Myocyte (in vitro differentiated cells): ENCODE measurements at regions not wholly inside any gene's neighbourhood (a gene's known extent, or its start where the extent isn't known, plus 50 kb on each side); places are given as distances from the start of the nearest gene placed in this dataset.
"Not testable (repeated sequence)": the region's sequence is repeated elsewhere in the genome, so short reads cannot be mapped to it uniquely, and the experiment has no call there.

Experiments
- DNase-seq: peaks from one replicate; pipeline ENCODE4 v3.0.0-alpha.2; 2012; ENCODE audit warnings: low read depth

- DNase-seq: no peak
Measured at GRCh38 chr11:101296896-101297295, 167.3 kb upstream of the PGR start.

DNA sequence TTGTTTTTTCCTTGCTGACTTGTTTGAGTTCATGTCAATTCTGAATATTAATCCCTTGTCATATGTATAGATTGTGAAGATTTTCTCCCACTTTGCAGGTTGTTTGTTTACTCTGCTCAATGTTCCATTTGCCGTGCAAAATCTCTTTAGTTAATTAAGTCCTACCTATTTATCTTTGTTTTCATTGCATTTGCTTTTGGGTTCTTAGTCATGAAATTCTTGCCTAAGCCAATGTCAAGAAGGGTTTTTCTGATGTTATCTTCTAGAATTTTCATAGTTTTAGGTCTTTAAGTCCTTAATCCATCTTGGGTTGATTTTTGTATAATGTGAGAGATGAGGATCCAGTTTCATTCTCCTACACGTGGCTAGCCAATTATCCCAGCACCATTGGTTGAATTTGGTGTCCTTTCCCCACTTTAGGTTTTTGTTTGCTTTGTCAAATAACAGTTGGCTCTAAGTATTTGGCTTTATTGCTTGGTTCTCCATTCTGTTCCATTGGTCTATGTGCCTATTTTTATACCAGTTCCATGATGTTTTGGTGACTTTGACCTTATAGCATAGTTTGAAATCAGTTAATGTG, 163.1 kb upstream of the PGR start:
- DNase-seq: no peak

DNA sequence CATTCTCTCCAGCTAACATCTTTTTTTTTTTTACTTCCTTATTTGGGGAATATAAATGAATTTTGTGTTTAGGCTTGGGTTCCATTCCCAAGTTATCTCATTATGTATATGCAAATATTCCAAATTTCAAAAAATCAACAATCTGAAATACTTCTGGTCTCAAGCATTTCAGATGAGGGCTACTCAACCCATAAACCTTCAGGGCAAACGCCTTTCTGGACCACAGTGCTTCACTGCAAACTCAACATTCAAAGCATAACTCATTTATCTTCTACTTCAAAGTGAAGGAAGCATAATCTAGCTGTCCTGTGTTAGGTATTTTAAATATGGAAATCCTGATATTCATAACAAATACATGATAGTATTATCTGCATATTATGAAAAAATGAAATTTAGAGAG, 161.7 kb upstream of the PGR start:
- no peak for DNase-seq

GRCh38 chr11:101288392-101288791, 158.8 kb upstream of the PGR start:
- no peak for DNase-seq

DNA sequence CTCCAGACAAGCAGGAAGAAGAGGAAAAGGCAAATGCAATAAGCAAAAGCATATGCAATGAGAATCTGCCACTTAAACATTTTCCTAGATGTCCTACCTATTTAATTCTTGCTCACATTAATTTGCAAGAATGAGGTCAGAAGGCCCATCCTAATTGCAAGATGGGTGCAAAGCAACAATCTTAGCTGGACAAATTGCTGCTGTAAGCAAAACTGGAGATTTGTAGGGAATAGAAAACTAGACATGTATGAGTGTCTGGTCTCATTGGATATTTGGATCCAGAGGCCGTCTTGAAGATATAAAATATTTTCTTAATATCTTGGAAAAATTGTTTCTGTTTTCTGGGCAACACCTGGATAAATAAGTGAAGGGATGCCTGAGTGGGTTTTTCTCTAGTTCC, 150.1 kb upstream of the PGR start:
- no peak for DNase-seq

DNA sequence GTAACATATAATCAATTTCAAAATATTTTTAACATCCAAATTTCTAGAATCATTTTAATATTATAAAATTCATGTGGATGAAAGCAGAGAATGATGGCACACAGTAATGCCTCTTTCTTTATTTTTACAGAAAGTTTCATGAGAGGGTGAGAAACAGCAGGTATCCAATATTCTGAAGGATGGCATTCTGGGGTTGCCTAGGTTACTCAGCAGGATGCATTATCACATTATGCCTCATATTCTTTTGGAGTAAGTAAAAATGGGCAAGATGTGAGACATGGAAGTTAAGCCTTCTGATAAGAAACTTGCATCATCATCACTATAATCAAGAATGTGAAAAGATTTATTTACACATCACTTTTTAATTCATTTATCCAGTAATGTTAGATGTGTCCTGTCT, 148.7 kb upstream of the PGR start:
- DNase-seq: no peak

GRCh38 chr11:101277036-101277435, 147.4 kb upstream of the PGR start:
- DNase-seq: no peak

GRCh38 chr11:101269990-101270660, 140.5 kb upstream of the PGR start:
- DNase-seq: no peak

DNA sequence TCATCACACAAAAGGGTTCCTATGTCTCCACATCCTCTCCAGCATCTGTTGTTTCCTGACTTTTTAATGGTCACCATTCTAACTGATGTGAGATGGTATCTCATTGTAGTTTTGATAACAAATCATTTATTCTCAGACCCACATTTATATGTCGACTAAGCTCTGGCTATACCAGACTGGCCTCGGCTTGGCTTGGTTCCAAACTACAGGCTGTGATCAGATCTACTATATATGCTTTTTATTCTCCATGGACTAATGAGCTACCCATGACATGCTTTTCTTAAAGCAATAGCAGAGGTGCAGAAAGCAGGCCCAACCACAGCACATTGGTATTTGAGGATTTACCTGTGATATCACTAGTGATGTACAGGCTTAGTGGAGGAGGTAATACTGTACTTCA, 139.8 kb upstream of the PGR start:
- DNase-seq: no peak

DNA sequence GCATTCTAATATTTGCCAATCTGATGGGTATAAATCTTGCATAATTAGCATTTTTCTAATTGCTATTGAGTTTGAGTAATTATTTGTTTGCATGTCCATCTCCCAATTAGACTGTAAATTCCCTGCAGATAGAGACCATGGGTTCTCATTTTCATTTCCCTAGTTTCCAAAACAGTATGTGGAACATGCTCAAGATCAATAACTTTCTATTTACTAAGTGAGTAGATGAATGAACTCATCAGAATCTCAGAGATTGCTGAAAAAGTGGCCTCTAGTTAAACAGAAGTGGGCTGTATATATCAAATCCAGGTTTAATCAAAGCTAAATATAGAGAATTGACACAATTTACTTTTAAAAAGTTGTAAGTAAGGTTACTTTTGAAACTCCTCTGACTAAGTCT, 138.0 kb upstream of the PGR start:
- DNase-seq: no peak

DNA sequence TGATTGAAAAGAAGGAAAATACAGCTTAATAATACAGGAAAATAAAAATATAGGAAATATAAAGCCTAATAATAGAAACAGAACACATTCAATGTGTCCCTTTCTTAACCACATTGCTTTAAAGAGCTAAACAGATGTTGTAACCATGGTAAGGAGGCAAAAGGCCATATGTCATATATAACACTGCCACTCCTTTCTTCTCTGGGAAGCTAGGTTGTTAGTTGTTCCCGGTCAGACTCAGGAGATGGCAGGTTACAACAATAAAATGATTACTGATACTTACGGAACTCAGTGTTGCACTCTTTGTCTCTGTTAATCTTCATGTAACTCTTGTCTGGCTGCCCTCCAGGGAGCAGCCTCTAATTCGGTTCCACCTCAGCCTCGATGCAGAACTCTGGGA, 134.7 kb upstream of the PGR start:
- no peak for DNase-seq

GRCh38 chr11:101262995-101263394, 133.4 kb upstream of the PGR start:
- DNase-seq: no peak

GRCh38 chr11:101262258-101262657, 132.6 kb upstream of the PGR start:
- DNase-seq: no peak

- no peak for DNase-seq
Measured at GRCh38 chr11:101255036-101255435, 125.4 kb upstream of the PGR start.

- no peak for DNase-seq
Measured at GRCh38 chr11:101254037-101254436, 124.4 kb upstream of the PGR start.

GRCh38 chr11:101245635-101246034, 116.0 kb upstream of the PGR start:
- DNase-seq: not testable (repeated sequence)

DNA sequence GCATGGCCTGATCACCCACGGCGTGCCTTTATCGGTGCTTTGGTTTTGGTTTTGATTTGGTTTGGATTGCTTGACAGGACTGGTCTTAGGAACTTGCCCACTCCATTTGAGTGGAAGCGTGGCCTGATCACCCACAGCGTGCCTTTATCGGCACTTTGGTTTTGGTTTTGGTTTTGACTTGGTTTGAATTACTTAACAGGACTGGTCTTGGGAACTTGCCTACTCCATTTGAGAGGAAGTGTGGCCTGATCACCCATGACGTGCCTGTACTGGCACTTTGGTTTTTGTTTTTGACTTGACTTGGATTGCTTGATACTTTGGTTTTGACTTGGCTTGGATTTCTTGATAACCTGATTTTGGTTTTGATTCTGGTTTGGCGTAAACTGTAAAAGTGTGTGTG, 115.5 kb upstream of the PGR start:
- not testable (repeated sequence) for DNase-seq

DNA sequence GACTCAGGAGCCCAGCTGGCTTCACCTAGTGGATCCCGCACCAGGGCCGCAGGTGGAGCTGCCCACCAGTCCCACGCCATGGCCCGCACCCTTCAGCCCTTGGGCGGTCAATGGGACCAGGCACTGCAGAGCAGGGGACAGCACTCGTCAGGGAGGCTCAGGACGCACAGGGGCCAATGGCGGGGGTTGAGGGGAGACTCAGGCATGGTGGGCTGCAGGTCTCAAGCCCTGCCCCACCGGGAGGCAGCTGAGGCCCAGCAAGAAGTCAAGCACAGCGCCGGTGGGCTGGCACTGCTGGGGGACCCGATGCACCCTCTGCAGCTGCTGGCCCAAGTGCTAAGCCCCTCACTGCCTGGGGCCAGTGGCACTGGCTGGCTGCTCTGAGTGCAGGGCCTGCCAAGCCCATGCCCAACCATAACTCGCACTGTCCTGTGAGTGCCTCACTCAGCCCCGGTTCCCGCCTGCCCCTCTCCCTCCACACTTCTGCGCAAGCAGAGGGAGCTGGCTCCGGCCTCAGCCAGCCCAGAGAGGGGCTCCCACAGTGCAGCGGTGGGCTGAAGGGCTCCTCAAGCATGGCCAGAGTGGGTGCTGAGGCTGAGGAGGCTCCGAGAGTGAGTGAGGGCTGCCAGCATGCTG, 111.7 kb upstream of the PGR start:
- no peak for DNase-seq

GRCh38 chr11:101231207-101231834, 101.7 kb upstream of the PGR start:
- DNase-seq: not testable (repeated sequence)

DNA sequence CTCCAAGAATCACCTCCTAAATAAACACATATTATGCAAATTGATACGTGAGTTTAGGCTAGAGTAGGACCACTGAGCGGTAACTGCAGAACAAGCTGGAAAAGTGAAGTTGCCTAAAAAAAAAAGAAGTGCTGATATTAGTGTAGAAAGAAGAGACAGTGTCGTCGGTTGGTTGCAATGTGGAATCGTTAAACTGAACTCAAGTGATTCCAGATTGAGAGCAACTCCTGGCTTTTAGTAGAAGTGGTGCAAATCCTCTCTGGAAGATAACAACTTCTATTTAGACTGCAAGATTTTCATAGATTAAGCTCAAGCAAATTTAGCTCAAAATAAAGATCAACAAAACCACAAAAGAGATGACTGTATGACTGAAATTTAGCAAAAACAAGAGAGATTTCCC, 97.0 kb upstream of the PGR start:
- DNase-seq: no peak

- no peak for DNase-seq
Measured at GRCh38 chr11:101224221-101224620, 94.6 kb upstream of the PGR start.

DNA sequence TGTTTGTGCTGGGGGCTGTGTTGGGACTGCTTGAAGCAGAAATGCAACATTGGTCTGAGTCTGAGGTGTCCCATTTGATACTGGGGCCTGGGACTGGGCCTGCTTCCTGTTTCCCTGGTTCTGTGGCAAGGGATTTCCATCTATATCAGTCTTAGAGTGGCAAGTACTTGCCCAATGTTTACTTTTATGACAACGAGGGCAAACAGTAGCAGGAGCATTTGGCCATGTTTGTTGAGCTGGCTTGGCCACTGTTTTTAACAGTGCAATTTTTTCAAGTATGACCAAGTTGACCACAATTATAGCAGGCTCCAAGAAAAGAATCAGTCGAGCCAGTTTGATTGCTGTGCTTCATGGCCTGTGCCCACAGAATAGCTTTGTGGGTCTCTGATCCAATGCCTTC, 88.5 kb upstream of the PGR start:
- DNase-seq: not testable (repeated sequence)

DNA sequence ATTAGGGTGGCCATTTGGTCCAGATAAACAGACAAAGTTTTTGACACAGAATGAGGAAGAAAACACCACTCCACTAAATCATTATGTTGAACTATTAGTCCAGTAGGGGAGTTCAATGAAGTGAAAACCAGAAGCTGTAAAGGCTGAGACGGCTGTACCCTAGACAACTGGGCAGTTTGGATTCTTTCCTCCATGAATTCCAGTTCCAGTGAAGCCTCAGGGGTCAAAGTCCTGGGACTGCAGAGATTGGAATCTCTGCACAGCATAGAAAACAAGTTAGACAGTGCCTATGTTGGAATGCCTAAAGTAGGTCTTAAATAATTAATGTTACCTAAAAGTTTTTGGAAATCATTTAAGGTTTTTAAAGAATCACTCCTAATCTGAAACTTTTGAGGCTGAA, 86.5 kb upstream of the PGR start:
- not testable (repeated sequence) for DNase-seq
